Esophagus (tissue), 2 donors: ENCODE measurements at regions not wholly inside any gene's neighbourhood (a gene's known extent, or its start where the extent isn't known, plus 50 kb on each side); places are given as distances from the start of the nearest gene placed in this dataset.

Experiments
- H3K27ac ChIP-seq, 2 donors: one replicate each; pipeline ENCODE4 v1.5.1; 2013; ENCODE audit warnings: low read depth in 2 of 2, mild to moderate bottlenecking in 2 of 2, inconsistent platforms in 1 of 2, low read length in 1 of 2, moderate library complexity in 1 of 2
- H3K27me3 ChIP-seq, 2 donors: one replicate each; pipeline ENCODE4 v1.6.1; 2013; ENCODE audit warnings: low read length in 2 of 2, control low read depth in 1 of 2, mild to moderate bottlenecking in 1 of 2; ENCODE audit not compliant: insufficient read depth in 2 of 2, control insufficient read depth in 1 of 2
- H3K36me3 ChIP-seq, 2 donors: one replicate each; pipeline ENCODE4 v1.6.1; 2013; ENCODE audit warnings: low read length in 1 of 2; ENCODE audit not compliant: control insufficient read depth in 2 of 2, insufficient read depth in 2 of 2
- H3K4me1 ChIP-seq, 2 donors: one replicate each; pipeline ENCODE4 v1.6.1; 2013; ENCODE audit warnings: low read length in 1 of 2; ENCODE audit not compliant: control insufficient read depth in 2 of 2, insufficient read depth in 2 of 2
- H3K4me3 ChIP-seq, 2 donors: one replicate each; pipeline ENCODE4 v1.5.1; 2013; ENCODE audit warnings: low read length in 2 of 2, mild to moderate bottlenecking in 2 of 2, low read depth in 1 of 2, moderate library complexity in 1 of 2
- H3K9me3 ChIP-seq, 2 donors: one replicate each; pipeline ENCODE4 v1.6.1; 2013; ENCODE audit warnings: mild to moderate bottlenecking in 2 of 2, low read depth in 1 of 2, low read length in 1 of 2, moderate library complexity in 1 of 2; ENCODE audit not compliant: control insufficient read depth in 2 of 2, insufficient read depth in 1 of 2
- WGBS, 2 donors: extraction: QIAGEN DNeasy Blood & Tissue Kit; methylation state at CpG; one replicate each; pipeline ENCODE4 v1.1.7; 2013; 5-methylcytosine and 5-hydroxymethylcytosine counted together
- donor health status: healthy with polysubstance abuse.
- donor health status: Bipolar disorder and iron deficiency.

- Histone ChIP-seq H3K36me3 (no peaks in the 10 kb centered on the region), H3K27me3 (no peaks in the 10 kb centered on the region), H3K4me3 (no peak overlapping the region), H3K9me3 (no peaks in the 10 kb centered on the region), H3K4me1 (no peaks in the 10 kb centered on the region), H3K27ac (no peak overlapping the region)
- 86 to 88% methylated on average over 2 of the region's 2 CpGs for WGBS, 2 donors
Measured at GRCh38 chr1:55981010-55981650, 598.2 kb downstream of the PLPP3 start.

- WGBS, 2 donors = 47% methylated on average over 4 of the region's 4 CpGs
- Histone ChIP-seq H3K4me3 (no peak overlapping the region), H3K36me3 (no peaks in the 10 kb centered on the region), H3K4me1 (no peaks in the 10 kb centered on the region), H3K27ac (no peak overlapping the region), H3K9me3 (no peaks in the 10 kb centered on the region), H3K27me3 (no peaks in the 10 kb centered on the region)
Measured at GRCh38 chr1:55980582-55980981, 598.8 kb downstream of the PLPP3 start.

DNA sequence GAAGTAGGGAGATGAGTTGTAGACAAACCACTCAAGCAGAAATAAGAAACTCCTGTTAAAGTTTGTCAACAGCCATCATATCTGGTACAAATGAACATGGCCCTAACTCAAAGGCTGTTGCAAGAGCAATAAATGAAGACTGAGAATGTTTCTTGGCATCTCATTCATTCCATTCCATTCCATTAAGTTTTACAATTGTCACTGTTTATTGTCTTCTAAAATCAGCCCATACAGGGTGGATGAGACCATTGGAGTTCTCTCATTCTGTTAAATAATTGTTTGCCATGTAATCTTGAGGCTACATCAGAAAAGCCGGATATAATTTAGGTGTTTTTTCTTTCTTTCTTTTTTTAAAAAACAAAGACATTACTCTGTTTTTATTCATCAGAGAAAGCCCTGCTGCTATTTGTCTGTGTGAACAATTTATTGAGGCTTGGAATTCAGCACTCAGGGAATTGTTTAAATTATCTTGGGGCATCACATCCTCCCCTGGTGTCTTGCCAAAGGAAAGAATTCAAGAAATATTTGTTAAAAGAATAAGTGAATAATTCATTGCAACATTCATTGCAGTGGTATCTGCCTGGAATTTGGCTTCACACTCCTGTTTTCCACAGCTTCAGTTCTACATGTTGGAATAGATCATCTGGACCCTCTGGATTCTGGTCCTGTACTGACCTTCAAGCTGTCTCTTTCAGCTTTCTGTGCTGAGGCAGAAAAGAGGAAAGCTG is 604.5 kb downstream of the PLPP3 start:
- Histone ChIP-seq H3K9me3 (no peaks in the 10 kb centered on the region), H3K27ac (peak overlapping the region in 1 of 2 donors; percentile 54), H3K4me1 (peaks cover 3% of the 10 kb centered on the region in 2 donors), H3K27me3 (no peaks in the 10 kb centered on the region), H3K36me3 (no peaks in the 10 kb centered on the region), H3K4me3 (no peak overlapping the region)
- WGBS, 2 donors = 61 to 83% methylated on average over 1 of the region's 1 CpG

DNA sequence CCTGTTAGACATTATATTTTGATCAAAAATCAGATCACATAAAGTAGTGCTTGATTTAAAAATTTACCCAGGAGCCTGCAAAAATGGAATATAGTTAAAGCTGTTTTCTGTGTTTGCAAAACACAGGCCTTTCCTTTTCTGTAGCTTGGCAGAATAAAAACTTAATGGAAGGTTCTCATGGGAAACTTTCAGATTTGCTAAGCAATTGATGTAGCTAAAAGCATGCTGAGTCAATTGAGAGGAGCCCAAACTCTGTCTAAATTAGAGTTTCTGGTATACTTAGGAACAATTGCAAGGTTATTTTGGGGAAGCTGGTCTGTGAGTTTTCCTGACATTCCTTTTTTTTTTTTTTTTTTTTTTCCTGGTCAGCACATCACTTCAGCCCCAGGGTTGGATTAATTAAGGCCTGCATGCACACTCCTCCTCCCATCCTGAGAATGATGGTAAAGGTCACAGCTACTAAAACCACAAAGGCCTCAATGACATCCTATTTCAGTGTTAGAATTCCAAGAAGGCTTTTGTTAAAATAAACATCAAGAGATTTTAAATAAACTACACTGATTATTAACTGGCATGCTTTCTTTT is 608.7 kb downstream of the PLPP3 start:
- Histone ChIP-seq H3K36me3 (no peaks in the 10 kb centered on the region), H3K27ac (no peak overlapping the region), H3K4me3 (no peak overlapping the region), H3K4me1 (peaks cover 3% of the 10 kb centered on the region in 2 donors), H3K9me3 (no peaks in the 10 kb centered on the region), H3K27me3 (no peaks in the 10 kb centered on the region)

- Histone ChIP-seq H3K9me3 (no peaks in the 10 kb centered on the region), H3K27me3 (no peaks in the 10 kb centered on the region), H3K27ac (no peak overlapping the region), H3K4me3 (no peak overlapping the region), H3K36me3 (no peaks in the 10 kb centered on the region), H3K4me1 (peaks cover 3% of the 10 kb centered on the region in 2 donors)
Measured at GRCh38 chr1:55969322-55969721, 610.0 kb downstream of the PLPP3 start.

DNA sequence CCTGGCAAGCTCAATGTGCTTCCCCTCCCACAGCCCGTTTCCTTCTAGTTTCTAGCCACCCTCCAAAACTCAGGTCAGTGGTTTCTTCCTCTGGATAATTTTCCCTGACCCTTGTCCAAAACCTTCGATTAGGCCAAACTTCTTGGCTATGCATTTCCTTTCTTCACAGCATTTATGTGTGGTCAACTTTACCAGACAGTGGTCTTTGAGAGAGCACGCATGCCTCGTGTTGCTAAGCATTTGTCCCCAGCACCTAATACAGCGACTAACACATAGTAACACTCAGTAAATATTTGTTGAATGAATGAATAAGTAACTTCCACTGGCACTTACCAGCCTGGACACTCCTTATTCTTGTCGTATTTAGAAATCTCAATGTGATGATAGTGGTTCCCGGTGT is 610.7 kb downstream of the PLPP3 start:
- H3K27ac ChIP-seq = no peak overlapping the region
- H3K36me3 ChIP-seq = no peaks in the 10 kb centered on the region
- no peaks in the 10 kb centered on the region for H3K27me3 ChIP-seq
- no peaks in the 10 kb centered on the region for H3K9me3 ChIP-seq
- no peak overlapping the region for H3K4me3 ChIP-seq
- WGBS, 2 donors = 88 to 89% methylated on average over 7 of the region's 7 CpGs
- H3K4me1 ChIP-seq = no peaks in the 10 kb centered on the region

DNA sequence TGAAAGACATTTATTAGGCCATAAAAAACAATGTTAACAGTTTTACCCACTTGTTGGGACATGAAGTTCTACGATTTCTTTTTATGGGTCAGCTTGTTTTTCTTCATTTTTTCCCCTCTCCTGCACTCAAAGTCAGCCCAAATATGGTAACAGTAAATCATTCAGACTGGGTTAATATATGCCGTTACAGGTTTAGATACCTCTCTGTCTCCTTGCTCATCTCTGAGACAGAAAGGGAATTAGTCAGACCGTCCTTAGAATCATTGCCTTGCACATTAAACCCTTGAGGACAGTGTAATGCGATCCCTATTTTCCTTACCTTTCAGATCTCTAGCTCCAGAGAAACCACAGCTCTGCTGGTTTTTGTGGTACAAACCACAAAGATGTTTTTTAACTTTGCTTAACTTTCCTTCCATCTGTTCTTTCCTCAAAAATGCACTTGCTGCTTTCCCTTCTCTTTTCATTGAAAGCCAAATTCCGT is 613.3 kb downstream of the PLPP3 start:
- no peaks in the 10 kb centered on the region for H3K27me3 ChIP-seq
- no peak overlapping the region for H3K4me3 ChIP-seq
- no peaks in the 10 kb centered on the region for H3K36me3 ChIP-seq
- no peaks in the 10 kb centered on the region for H3K4me1 ChIP-seq
- no peaks in the 10 kb centered on the region for H3K9me3 ChIP-seq
- WGBS, 2 donors = 48 to 59% methylated on average over 5 of the region's 5 CpGs
- no peak overlapping the region for H3K27ac ChIP-seq

GRCh38 chr1:55962472-55962871 is 616.9 kb downstream of the PLPP3 start:
- Histone ChIP-seq H3K27me3 (no peaks in the 10 kb centered on the region), H3K4me3 (no peak overlapping the region), H3K27ac (no peak overlapping the region), H3K4me1 (no peaks in the 10 kb centered on the region), H3K9me3 (no peaks in the 10 kb centered on the region), H3K36me3 (no peaks in the 10 kb centered on the region)
- 83 to 92% methylated on average over 2 of the region's 2 CpGs for WGBS, 2 donors

- Histone ChIP-seq H3K9me3 (no peaks in the 10 kb centered on the region), H3K4me3 (no peak overlapping the region), H3K27me3 (no peaks in the 10 kb centered on the region), H3K36me3 (no peaks in the 10 kb centered on the region), H3K4me1 (no peaks in the 10 kb centered on the region), H3K27ac (no peak overlapping the region)
- WGBS, 2 donors = 66 to 75% methylated on average over 3 of the region's 3 CpGs
Measured at GRCh38 chr1:55959136-55959548, 620.2 kb downstream of the PLPP3 start.
